ENCODE measurements at regions not wholly inside any gene's neighbourhood (a gene's known extent, or its start where the extent isn't known, plus 50 kb on each side); places are given as distances from the start of the nearest gene placed in this dataset.
"Not testable (repeated sequence)": the region's sequence is repeated elsewhere in the genome, so short reads cannot be mapped to it uniquely, and the experiment has no call there.

DNA sequence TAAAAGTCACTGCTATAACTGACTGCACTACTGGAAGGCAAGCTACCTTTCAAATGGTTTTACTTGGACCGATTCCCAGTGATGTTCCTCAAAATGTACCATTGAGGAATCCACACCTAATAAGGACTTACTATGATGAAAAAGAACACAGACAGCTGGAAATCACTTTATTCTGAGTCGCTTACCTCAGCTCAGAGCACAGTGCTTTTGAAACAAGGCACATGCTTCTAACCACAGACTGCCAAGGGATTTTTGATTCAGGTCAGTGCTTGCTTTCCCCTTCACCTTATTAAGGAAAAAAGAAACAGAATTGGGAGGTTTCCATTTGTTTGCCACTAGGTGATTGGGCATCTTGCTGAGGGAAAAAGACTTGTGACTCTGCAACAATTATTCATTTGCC lies 707.5 kb upstream of the FSHR start:
- no peaks in the 10 kb centered on the region for H3K27me3 Mint-ChIP-seq
- H3K27ac Mint-ChIP-seq = no peak overlapping the region
- no peak overlapping the region for H3K4me3 Mint-ChIP-seq
- ATAC-seq (no peak), DNase-seq (no peak)
- no peaks in the 10 kb centered on the region for H3K9me3 Mint-ChIP-seq (ENCODE audit: low read depth)
- ChIA-PET POLR2A (no interaction called here), CTCF (no interaction called here)
- H3K4me1 Mint-ChIP-seq = no peaks in the 10 kb centered on the region
- intact Hi-C loops (cut with DNase I, micrococcal nuclease) = no loop called here
- H3K36me3 Mint-ChIP-seq (ENCODE audit: low read depth) = no peaks in the 10 kb centered on the region

DNA sequence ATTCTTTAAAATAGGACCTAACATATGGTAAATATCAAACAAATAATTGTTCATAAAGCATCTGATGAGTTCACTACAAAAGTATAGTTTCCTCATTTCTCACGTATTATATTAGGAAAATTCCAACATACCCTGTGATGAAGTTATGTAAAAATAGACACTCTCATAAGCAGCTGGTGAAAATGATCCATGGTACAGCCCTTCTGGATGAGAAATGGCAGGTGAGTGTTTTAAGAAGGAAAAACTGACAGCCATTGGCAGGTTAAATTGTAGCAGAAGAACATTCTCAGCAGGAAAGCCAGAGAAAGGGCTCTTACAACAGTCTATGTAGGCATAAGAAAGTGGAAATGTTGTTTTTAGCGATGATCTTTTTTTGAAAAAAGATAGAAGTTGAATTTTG lies 706.5 kb upstream of the FSHR start:
- CTCF ChIA-PET = no interaction called here
- H3K36me3 Mint-ChIP-seq (ENCODE audit: low read depth) = no peaks in the 10 kb centered on the region
- H3K4me3 Mint-ChIP-seq = no peak overlapping the region
- H3K4me1 Mint-ChIP-seq = no peaks in the 10 kb centered on the region
- no peaks in the 10 kb centered on the region for H3K9me3 Mint-ChIP-seq (ENCODE audit: low read depth)
- DNase-seq (no peak), ATAC-seq (no peak)
- H3K27ac Mint-ChIP-seq = no peak overlapping the region
- POLR2A ChIA-PET = no interaction called here
- intact Hi-C loops (cut with DNase I, micrococcal nuclease) = no loop called here
- H3K27me3 Mint-ChIP-seq = no peaks in the 10 kb centered on the region

DNA sequence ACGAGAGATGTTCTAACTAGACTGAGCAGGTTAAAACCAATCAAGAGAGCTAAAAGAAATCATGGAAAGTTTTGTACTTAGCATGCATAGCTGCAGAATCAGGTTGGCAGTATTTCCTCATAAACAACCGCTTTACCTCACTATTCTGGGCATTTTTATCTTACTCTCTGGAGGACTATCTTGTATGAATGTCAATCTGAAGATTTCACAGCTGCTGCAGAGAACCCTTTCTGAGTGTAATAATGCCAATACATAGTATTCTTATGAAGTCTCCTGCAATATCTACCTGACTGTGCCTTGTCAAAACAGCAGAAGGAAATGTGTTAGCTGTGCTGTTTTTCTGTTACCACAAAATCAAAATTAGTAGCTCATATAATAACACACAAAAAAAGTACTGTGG lies 705.9 kb upstream of the FSHR start:
- CTCF ChIA-PET = no interaction called here
- H3K27ac Mint-ChIP-seq = no peak overlapping the region
- POLR2A ChIA-PET = no interaction called here
- intact Hi-C loops (cut with DNase I, micrococcal nuclease) = no loop called here
- H3K4me3 Mint-ChIP-seq = no peak overlapping the region
- ATAC-seq (no peak), DNase-seq (no peak)
- no peaks in the 10 kb centered on the region for H3K4me1 Mint-ChIP-seq
- H3K9me3 Mint-ChIP-seq (ENCODE audit: low read depth) = no peaks in the 10 kb centered on the region
- no peaks in the 10 kb centered on the region for H3K36me3 Mint-ChIP-seq (ENCODE audit: low read depth)
- H3K27me3 Mint-ChIP-seq = no peaks in the 10 kb centered on the region

DNA sequence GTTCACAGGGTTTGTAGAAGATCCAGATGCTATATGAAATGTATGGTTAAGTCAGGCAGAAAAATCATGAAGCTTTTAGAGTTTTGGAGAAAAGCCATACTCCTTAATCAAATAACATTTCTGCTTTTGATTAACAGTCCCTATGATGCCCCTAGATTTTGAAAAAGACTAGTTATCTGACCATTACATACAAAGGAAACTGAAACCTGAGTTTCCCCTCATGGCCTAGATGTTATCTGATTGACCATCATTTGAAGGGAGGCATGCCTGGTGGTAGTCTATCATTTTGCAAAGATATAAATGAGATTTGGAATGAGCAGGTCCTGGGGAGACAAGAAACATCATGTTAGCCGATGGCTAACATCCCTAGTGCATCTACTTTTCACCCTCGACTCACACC lies 704.3 kb upstream of the FSHR start:
- POLR2A ChIA-PET = no interaction called here
- Mint-ChIP-seq H3K27ac (no peak overlapping the region), H3K27me3 (no peaks in the 10 kb centered on the region)

DNA sequence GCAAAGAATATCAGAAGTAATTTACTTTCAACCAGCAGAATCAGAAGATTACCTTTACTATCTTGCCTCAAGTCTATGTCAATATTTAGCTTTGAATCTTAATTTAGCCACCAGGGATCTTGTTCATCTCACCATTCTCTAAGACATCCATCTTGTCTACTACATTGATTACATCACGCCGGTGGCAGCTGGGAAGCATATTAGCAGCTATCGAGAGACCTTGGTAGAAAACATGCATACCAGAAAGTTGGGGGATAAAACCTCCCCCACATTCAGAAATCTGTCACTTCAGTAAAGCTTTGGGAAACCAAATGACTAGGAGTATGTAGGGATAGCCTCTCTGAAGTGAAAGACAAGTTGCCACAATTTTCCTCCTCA lies 703.8 kb upstream of the FSHR start:
- Mint-ChIP-seq H3K4me1 (no peaks in the 10 kb centered on the region), H3K4me3 (no peak overlapping the region), H3K27me3 (no peaks in the 10 kb centered on the region), H3K27ac (no peak overlapping the region), H3K9me3 (ENCODE audit: low read depth) (no peaks in the 10 kb centered on the region), H3K36me3 (ENCODE audit: low read depth) (no peaks in the 10 kb centered on the region)
- ATAC-seq (no peak), DNase-seq (no peak)
- intact Hi-C loops (cut with DNase I, micrococcal nuclease) = no loop called here
- ChIA-PET CTCF (no interaction called here), POLR2A (no interaction called here)

More for the DNA sequence above, 704.3 kb upstream of the FSHR start:
- H3K4me1 Mint-ChIP-seq = no peaks in the 10 kb centered on the region
- CTCF ChIA-PET = no interaction called here
- ATAC-seq = no peak
- H3K4me3 Mint-ChIP-seq = no peak overlapping the region
- H3K9me3 Mint-ChIP-seq (ENCODE audit: low read depth) = no peaks in the 10 kb centered on the region
- no peaks in the 10 kb centered on the region for H3K36me3 Mint-ChIP-seq (ENCODE audit: low read depth)
- intact Hi-C loops (cut with DNase I, micrococcal nuclease) = no loop called here
- DNase-seq = no peak

DNA sequence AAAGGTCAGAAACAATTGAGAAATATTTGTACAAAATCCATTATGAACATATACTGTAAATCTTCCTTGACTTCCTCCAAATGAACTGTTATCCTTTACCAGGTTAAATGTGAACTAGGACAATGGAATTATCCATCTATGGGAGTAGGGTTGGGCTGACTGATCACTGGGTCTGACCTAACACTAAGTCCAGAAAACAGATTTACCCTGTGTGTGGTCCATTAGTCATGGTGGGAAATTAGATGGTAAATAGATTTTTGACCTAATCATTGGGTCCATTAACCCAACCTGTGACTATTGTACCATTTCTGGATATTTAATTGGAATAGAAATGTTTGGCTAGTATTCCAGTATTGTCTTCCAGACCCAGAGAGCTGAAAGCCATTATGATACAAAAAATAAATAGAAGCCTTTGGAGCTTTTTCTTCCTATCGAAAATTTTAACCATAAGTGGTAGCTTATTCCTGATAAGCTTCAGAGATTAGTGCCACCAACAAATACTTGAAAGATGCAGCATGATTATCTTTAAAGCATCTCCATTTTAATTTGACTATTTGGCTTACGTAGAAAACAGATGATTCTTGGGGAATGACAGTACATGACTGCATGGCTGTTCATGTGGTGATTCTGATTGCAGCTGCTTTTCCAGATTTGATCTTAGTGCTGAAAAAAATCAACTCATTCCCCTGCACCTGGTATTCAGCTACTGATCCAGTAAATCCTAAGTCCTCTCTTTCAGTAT lies 703.2 kb upstream of the FSHR start:
- CTCF ChIA-PET = interaction anchor here (0.6 kb wide), 1 partner anchor 287 kb away, joined by 8 read pairs; no protein-coding TSS in a partner anchor
- no peak overlapping the region for H3K4me3 Mint-ChIP-seq
- H3K4me1 Mint-ChIP-seq = no peaks in the 10 kb centered on the region
- intact Hi-C loops (cut with DNase I, micrococcal nuclease) = no loop called here
- H3K9me3 Mint-ChIP-seq (ENCODE audit: low read depth) = no peaks in the 10 kb centered on the region
- H3K36me3 Mint-ChIP-seq (ENCODE audit: low read depth) = no peaks in the 10 kb centered on the region
- ATAC-seq = no peak
- no peak for DNase-seq
- POLR2A ChIA-PET = interaction anchor here (0.6 kb wide), 1 partner anchor 830 kb away, joined by 8 read pairs; no protein-coding TSS in a partner anchor
- no peak overlapping the region for H3K27ac Mint-ChIP-seq
- no peaks in the 10 kb centered on the region for H3K27me3 Mint-ChIP-seq

DNA sequence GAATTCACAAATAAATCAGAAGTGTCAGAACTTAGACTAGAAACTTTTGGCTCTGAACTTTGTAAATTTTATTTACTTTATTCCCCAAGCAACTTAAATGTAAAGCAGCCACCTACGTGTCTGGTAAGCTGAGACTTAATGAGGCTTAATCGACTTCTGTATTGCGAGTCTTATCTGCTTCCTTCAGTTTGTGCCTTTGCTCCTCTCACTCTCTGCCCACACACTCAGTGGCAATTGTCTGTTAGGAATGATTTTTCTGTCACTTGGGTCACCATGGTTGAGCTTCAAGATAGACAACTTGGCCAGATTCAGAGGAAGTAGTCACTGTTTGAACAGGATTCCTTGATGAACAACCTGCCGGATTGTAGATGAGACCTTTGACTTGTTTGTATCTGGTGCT lies 691.4 kb upstream of the FSHR start:
- peaks cover 2% of the 10 kb centered on the region for H3K27me3 Mint-ChIP-seq
- peaks cover 2% of the 10 kb centered on the region for H3K9me3 Mint-ChIP-seq (ENCODE audit: low read depth)
- POLR2A ChIA-PET = no interaction called here
- intact Hi-C loops (cut with DNase I, micrococcal nuclease) = no loop called here
- H3K4me3 Mint-ChIP-seq = no peak overlapping the region
- DNase-seq (no peak), ATAC-seq (no peak)
- CTCF ChIA-PET = interaction anchor here (0.6 kb wide), 1 partner anchor 752 kb away, joined by 3 read pairs; no protein-coding TSS in a partner anchor
- H3K27ac Mint-ChIP-seq = no peak overlapping the region
- no peaks in the 10 kb centered on the region for H3K36me3 Mint-ChIP-seq (ENCODE audit: low read depth)
- no peaks in the 10 kb centered on the region for H3K4me1 Mint-ChIP-seq

DNA sequence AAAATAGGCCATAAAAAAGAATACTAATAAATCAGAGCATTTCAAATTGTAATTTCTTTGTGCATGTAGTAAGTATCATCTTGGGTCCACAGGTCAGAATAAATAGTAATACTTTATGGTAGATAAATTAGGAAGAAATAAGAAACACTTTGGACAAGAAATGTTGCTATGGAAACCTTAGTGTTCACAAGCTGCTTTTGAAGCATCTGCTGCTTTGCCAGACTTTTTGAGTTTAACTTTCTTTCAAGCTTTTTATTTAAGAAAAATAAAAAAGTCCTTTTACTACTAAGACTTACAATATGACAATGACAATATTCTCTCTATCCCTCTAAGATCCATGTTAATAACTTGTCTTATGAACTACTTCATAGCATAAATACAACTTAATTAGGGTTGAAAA lies 690.7 kb upstream of the FSHR start:
- H3K27ac Mint-ChIP-seq = no peak overlapping the region
- H3K9me3 Mint-ChIP-seq (ENCODE audit: low read depth) = peaks cover 2% of the 10 kb centered on the region
- no peaks in the 10 kb centered on the region for H3K4me1 Mint-ChIP-seq
- POLR2A ChIA-PET = no interaction called here
- intact Hi-C loops (cut with DNase I, micrococcal nuclease) = no loop called here
- no peak overlapping the region for H3K4me3 Mint-ChIP-seq
- ATAC-seq (no peak), DNase-seq (no peak)
- CTCF ChIA-PET = no interaction called here
- peaks cover 2% of the 10 kb centered on the region for H3K27me3 Mint-ChIP-seq
- H3K36me3 Mint-ChIP-seq (ENCODE audit: low read depth) = no peaks in the 10 kb centered on the region

DNA sequence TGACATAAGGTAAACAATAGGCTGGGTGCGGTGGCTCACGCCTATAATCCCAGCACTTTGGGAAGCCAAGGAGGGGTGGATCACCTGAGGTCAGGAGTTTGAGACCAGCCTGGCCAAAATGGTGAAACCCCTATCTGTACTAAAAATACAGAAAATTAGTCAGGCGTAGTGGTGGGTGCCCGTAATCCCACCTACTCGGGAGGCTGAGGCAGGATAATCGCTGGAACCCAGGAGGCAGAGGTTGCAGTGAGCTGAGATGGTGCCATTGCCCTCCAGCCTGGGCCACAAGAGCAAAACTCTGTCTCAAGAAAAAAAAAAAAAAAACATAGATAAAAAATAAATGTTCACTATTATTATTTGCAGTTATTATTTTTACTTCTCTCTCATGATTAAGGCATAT lies 689.8 kb upstream of the FSHR start:
- not testable (repeated sequence) for H3K9me3 Mint-ChIP-seq (ENCODE audit: low read depth)
- CTCF ChIA-PET = interaction anchor here (0.7 kb wide), 1 partner anchor 20 kb away, joined by 3 read pairs; no protein-coding TSS in a partner anchor

DNA sequence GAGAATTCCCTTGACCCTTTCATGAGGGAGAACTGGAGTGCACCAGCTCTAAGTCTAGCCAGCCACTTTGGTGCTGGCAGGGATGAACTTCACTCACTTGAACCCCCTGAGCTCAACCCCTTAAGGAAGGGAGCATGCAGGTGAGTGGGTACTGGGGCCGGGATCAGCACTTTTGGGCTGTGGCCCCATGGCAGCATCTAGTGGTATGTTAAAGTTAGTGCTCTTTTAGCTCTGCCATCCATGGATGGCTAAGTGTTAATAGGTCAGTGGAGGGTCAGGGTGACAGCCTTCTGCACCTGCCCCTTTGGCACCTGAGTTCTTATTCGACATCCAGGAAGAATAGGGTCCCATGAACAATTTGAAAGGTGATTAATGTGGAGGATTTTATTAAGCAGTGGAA lies 689.0 kb upstream of the FSHR start:
- intact Hi-C loops (cut with DNase I, micrococcal nuclease) = no loop called here
- no peaks in the 10 kb centered on the region for H3K4me1 Mint-ChIP-seq
- CTCF ChIA-PET = no interaction called here
- no peak for ATAC-seq
- no peak overlapping the region for H3K4me3 Mint-ChIP-seq
- H3K27me3 Mint-ChIP-seq = peaks cover under 1% of the 10 kb centered on the region
- H3K9me3 Mint-ChIP-seq (ENCODE audit: low read depth) = peaks cover 2% of the 10 kb centered on the region
- H3K27ac Mint-ChIP-seq = no peak overlapping the region
- POLR2A ChIA-PET = no interaction called here
- no peaks in the 10 kb centered on the region for H3K36me3 Mint-ChIP-seq (ENCODE audit: low read depth)
- no peak for DNase-seq

More for the DNA sequence above, 689.8 kb upstream of the FSHR start:
- H3K27me3 Mint-ChIP-seq; intact Hi-C loops (cut with DNase I, micrococcal nuclease); POLR2A ChIA-PET; ATAC-seq; H3K27ac Mint-ChIP-seq; H3K4me1 Mint-ChIP-seq; H3K4me3 Mint-ChIP-seq; DNase-seq; H3K36me3 Mint-ChIP-seq (ENCODE audit: low read depth): not testable (repeated sequence)

DNA sequence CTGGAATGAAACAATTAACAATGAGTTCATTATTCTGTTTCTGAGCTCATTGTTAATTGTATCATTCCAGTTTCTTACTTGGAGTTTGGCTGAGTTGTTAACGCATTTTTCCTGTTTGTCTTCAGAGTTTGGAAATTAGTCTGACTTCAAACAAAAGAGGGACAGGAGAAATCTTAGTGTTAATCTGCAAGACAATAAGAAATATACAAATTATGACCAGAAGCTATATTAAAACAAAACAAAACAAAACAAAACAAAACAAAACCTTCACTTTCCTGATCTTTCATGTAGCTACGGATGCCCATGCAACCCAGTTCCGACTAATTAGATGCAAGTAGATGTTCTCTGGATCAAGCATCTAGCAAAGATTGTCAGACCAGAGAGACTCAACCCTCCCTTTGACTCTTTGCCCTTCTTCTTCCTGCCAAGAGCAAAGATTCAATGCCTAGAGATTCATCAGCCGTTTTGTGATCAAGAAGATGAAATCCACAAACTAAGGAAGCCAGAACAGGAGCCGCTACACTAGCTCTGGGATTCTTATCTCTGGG lies 686.2 kb upstream of the FSHR start:
- intact Hi-C loops (cut with DNase I, micrococcal nuclease) = no loop called here
- no peak overlapping the region for H3K27ac Mint-ChIP-seq
- H3K9me3 Mint-ChIP-seq (ENCODE audit: low read depth) = peaks cover 4% of the 10 kb centered on the region
- no peak for DNase-seq
- no peaks in the 10 kb centered on the region for H3K4me1 Mint-ChIP-seq
- ATAC-seq = no peak
- CTCF ChIA-PET = interaction anchor here (0.6 to 0.9 kb wide), 2 partner anchors 28 to 243 kb away, joined by 3 read pairs; no protein-coding TSS in a partner anchor
- POLR2A ChIA-PET = no interaction called here
- H3K4me3 Mint-ChIP-seq = no peak overlapping the region
- H3K27me3 Mint-ChIP-seq = no peaks in the 10 kb centered on the region
- H3K36me3 Mint-ChIP-seq (ENCODE audit: low read depth) = no peaks in the 10 kb centered on the region

DNA sequence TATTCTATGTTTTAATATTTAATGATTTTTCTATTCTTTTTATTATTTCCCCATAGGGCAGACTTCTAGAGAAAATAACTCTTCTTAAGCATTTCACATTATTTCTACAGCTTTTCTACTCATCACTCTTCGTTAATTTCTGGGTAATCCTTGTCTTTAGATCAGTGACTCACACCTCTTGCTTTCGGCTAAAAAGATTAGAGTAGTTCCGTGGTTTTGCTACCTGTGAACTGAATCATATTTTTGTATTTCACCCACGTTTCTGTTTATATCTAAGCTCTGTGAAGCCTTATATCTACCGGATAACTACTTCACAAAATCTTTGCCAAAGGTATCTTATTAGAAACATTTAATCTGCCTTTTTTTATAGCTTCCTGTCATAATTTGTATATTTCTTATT lies 685.5 kb upstream of the FSHR start:
- H3K36me3 Mint-ChIP-seq (ENCODE audit: low read depth) = no peaks in the 10 kb centered on the region
- ChIA-PET POLR2A (no interaction called here), CTCF (interaction anchor here (0.6 kb wide), 1 partner anchor 244 kb away, joined by 3 read pairs; no protein-coding TSS in a partner anchor)
- no peak overlapping the region for H3K27ac Mint-ChIP-seq
- no peak overlapping the region for H3K4me3 Mint-ChIP-seq
- peaks cover 4% of the 10 kb centered on the region for H3K9me3 Mint-ChIP-seq (ENCODE audit: low read depth)
- intact Hi-C loops (cut with DNase I, micrococcal nuclease) = no loop called here
- H3K4me1 Mint-ChIP-seq = no peaks in the 10 kb centered on the region
- ATAC-seq (no peak), DNase-seq (no peak)
- H3K27me3 Mint-ChIP-seq = no peaks in the 10 kb centered on the region

All from activated CD4-positive, alpha-beta T cell treated with anti-CD3 and anti-CD28 coated beads for 36 hours (primary cell).